ENCODE measurements at regions not wholly inside any gene's neighbourhood (a gene's known extent, or its start where the extent isn't known, plus 50 kb on each side); places are given as distances from the start of the nearest gene placed in this dataset.

GRCh38 chr10:4016214-4016740 is 231.3 kb upstream of the KLF6 start (continued):
- TF ChIP-seq MGA (IDR thresholded peaks at IDR 0.05) (peak; percentile 75), REST (IDR thresholded peaks at IDR 0.05; ENCODE audit: borderline replicate concordance) (no peak), REST (CRISPR knock-in tag; IDR thresholded peaks at IDR 0.05; ENCODE audit: low read depth) (no peak), HDAC6 (IDR thresholded peaks at IDR 0.05; ENCODE audit: low read depth, low read length) (no peak), ARID3A (IDR thresholded peaks at IDR 0.05; ENCODE audit: borderline replicate concordance, low read depth, low read length) (no peak), CXXC5 (CRISPR knock-in tag; IDR thresholded peaks at IDR 0.05) (0 out of 2 replicates have a peak, but pooled peaks have one; percentile 24)

All from K562 (cell line).